Loucy (cell line): ENCODE measurements at regions not wholly inside any gene's neighbourhood (a gene's known extent, or its start where the extent isn't known, plus 50 kb on each side); places are given as distances from the start of the nearest gene placed in this dataset.

Experiments
- H2AFZ ChIP-seq: fragments of 200-600 bp; sonication (generic); 2 replicates; pipeline ENCODE4 v1.6.0; 2016; ENCODE audit warnings: antibody characterized with exemption, mild to moderate bottlenecking, low read length, moderate library complexity
- H3F3A ChIP-seq: fragments of 200-600 bp; 2 replicates; pipeline ENCODE4 v1.6.0; 2016; ENCODE audit warnings: antibody characterized with exemption, low read depth, mild to moderate bottlenecking
- H3K27me3 ChIP-seq: fragments of 200-600 bp; sonication (generic); 2 replicates; pipeline ENCODE4 v1.6.1; 2014; ENCODE audit warnings: low read length, mild to moderate bottlenecking; ENCODE audit not compliant: insufficient read depth, poor library complexity, severe bottlenecking
- H3K36me3 ChIP-seq: fragments of 200-600 bp; sonication (generic); 2 replicates; pipeline ENCODE4 v1.6.1; 2016; ENCODE audit warnings: low read length; ENCODE audit not compliant: insufficient read depth
- H3K4me1 ChIP-seq: fragments of 200-600 bp; sonication (generic); 2 replicates; pipeline ENCODE4 v1.5.1; 2014; ENCODE audit warnings: low read length, mild to moderate bottlenecking; ENCODE audit not compliant: insufficient read depth, poor library complexity, severe bottlenecking
- H3K4me2 ChIP-seq: fragments of 200-600 bp; sonication (generic); 2 replicates; pipeline ENCODE4 v1.6.0; 2014; ENCODE audit warnings: antibody characterized with exemption, low read length, low read depth, mild to moderate bottlenecking; ENCODE audit not compliant: poor library complexity, severe bottlenecking
- H3K4me3 ChIP-seq: fragments of 200-600 bp; sonication (generic); 2 replicates; pipeline ENCODE4 v1.5.1; 2014; ENCODE audit warnings: low read length, mild to moderate bottlenecking, mixed read lengths; ENCODE audit not compliant: poor library complexity, severe bottlenecking
- H3K79me2 ChIP-seq: fragments of 200-600 bp; sonication (generic); 2 replicates; pipeline ENCODE4 v1.6.1; 2014; ENCODE audit warnings: low read length; ENCODE audit not compliant: insufficient read depth
- H3K9ac ChIP-seq: fragments of 200-600 bp; sonication (generic); 2 replicates; pipeline ENCODE4 v1.6.0; 2014; ENCODE audit warnings: mild to moderate bottlenecking, low read depth, low read length, moderate library complexity; ENCODE audit not compliant: poor library complexity, severe bottlenecking
- H3K9me2 ChIP-seq: fragments of 200-600 bp; sonication (generic); replicated peaks from 2 replicates; pipeline ENCODE4 v1.6.1; 2016; ENCODE audit warnings: low read depth, low read length, mixed read lengths
- H3K9me3 ChIP-seq: fragments of 200-600 bp; sonication (generic); 2 replicates; pipeline ENCODE4 v1.6.1; 2014; ENCODE audit warnings: mild to moderate bottlenecking, antibody characterized with exemption, low read length, low read depth; ENCODE audit not compliant: insufficient read depth
- H4K20me1 ChIP-seq: fragments of 200-600 bp; sonication (generic); 2 replicates; pipeline ENCODE4 v1.6.0; 2014; ENCODE audit warnings: antibody characterized with exemption, low read length, mild to moderate bottlenecking; ENCODE audit not compliant: insufficient read depth, poor library complexity, severe bottlenecking
- CTCF ChIP-seq: fragments of 200-600 bp; sonication (generic); conservative IDR thresholded peaks from 2 replicates; pipeline ENCODE4 v1.5.1; 2014; ENCODE audit warnings: mild to moderate bottlenecking, antibody characterized with exemption, low read length
- EZH2phosphoT487 ChIP-seq: fragments of 200-600 bp; IDR thresholded peaks from 2 replicates; pipeline ENCODE4 v1.6.1; 2018; ENCODE audit warnings: antibody characterized with exemption, mild to moderate bottlenecking, moderate library complexity, borderline replicate concordance

- no peaks in the 10 kb centered on the region; the same call in 1 of the 2 replicates for H3K9me3 ChIP-seq
- H3K4me2 ChIP-seq: peak overlapping the region; percentile 83
- TF ChIP-seq EZH2phosphoT487 (no peak), CTCF (no peak)
- H3K79me2 ChIP-seq: no peaks in the 10 kb centered on the region
- no peaks in the 10 kb centered on the region for H3K27me3 ChIP-seq
- H3K9me2 ChIP-seq: no peaks in the 10 kb centered on the region
- peak overlapping the region; percentile 56 for H3K4me3 ChIP-seq
- no peaks in the 10 kb centered on the region for H3K36me3 ChIP-seq
- H4K20me1 ChIP-seq: no peaks in the 10 kb centered on the region
- H2AFZ ChIP-seq: no peak overlapping the region
- H3F3A ChIP-seq: no peaks in the 10 kb centered on the region
- H3K4me1 ChIP-seq: peaks cover 24% of the 10 kb centered on the region
- no peak overlapping the region for H3K9ac ChIP-seq
These were observed 653.7 kb downstream of the ADGRL2 start for GRCh38 chr1:82454431-82454830.

DNA sequence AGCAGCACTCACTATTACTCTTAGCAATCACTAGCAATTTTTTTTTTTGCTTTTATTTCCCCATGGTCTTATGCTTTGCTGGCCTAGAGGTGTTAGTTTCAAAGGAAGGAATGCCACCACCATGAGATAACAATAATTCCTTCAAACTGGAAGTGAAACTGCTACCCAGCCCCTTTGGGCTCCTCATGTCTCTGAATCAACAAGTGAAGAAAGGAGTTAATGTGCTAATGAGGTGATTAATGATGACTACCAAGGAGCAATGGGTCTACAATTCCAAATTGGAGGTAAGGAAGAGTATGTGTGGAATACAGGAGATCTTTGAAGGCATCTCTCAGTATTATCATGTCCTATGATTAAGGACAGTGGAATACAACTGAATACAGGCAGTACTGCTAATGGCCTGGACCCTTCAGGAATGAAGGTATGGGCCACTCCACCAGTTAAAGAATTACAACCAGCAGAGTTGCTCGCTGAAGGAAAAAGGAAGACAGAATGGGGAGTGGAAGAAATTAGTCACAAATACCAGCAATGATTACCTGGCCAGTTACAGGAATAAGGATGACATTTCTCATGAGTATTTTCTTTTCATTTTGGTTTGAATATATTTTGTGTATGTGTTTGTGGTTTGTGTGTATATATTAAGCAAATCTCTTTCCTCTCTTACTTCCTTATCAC is 652.9 kb downstream of the ADGRL2 start:
- peaks cover 24% of the 10 kb centered on the region for H3K4me1 ChIP-seq
- no peaks in the 10 kb centered on the region for H3K79me2 ChIP-seq
- no peaks in the 10 kb centered on the region for H4K20me1 ChIP-seq
- TF ChIP-seq CTCF: no peak
- no peak for TF ChIP-seq EZH2phosphoT487
- H3K36me3 ChIP-seq: no peaks in the 10 kb centered on the region
- H3F3A ChIP-seq: no peaks in the 10 kb centered on the region
- no peak overlapping the region for H3K9ac ChIP-seq
- H2AFZ ChIP-seq: no peak overlapping the region
- no peaks in the 10 kb centered on the region for H3K9me2 ChIP-seq
- no peaks in the 10 kb centered on the region; the same call in 1 of the 2 replicates for H3K9me3 ChIP-seq
- H3K4me2 ChIP-seq: no peak overlapping the region
- no peak overlapping the region for H3K4me3 ChIP-seq
- H3K27me3 ChIP-seq: no peaks in the 10 kb centered on the region

- no peaks in the 10 kb centered on the region for H3F3A ChIP-seq
- H2AFZ ChIP-seq: no peak overlapping the region
- H3K4me1 ChIP-seq: peaks cover 24% of the 10 kb centered on the region
- H3K27me3 ChIP-seq: no peaks in the 10 kb centered on the region
- no peak overlapping the region for H3K4me2 ChIP-seq
- no peaks in the 10 kb centered on the region for H3K79me2 ChIP-seq
- TF ChIP-seq CTCF (no peak), EZH2phosphoT487 (no peak)
- H3K9ac ChIP-seq: no peak overlapping the region
- no peaks in the 10 kb centered on the region for H3K9me2 ChIP-seq
- H3K36me3 ChIP-seq: no peaks in the 10 kb centered on the region
- H3K4me3 ChIP-seq: no peak overlapping the region
- H4K20me1 ChIP-seq: no peaks in the 10 kb centered on the region
- H3K9me3 ChIP-seq: no peaks in the 10 kb centered on the region; the same call in 1 of the 2 replicates
These were observed 651.4 kb downstream of the ADGRL2 start for GRCh38 chr1:82452096-82452495.
